ENCODE measurements at regions not wholly inside any gene's neighbourhood (a gene's known extent, or its start where the extent isn't known, plus 50 kb on each side); places are given as distances from the start of the nearest gene placed in this dataset.
"Not testable (repeated sequence)": the region's sequence is repeated elsewhere in the genome, so short reads cannot be mapped to it uniquely, and the experiment has no call there.

GRCh38 chr2:7379799-7380198 lies 462.6 kb downstream of the RNF144A start:
- no peak for DNase-seq (ENCODE audit: low read depth)

- no peak for DNase-seq (ENCODE audit: low read depth)
Observed at GRCh38 chr2:7384773-7385349, 467.6 kb downstream of the RNF144A start.

GRCh38 chr2:7390311-7390710 lies 473.1 kb downstream of the RNF144A start:
- not testable (repeated sequence) for DNase-seq (ENCODE audit: low read depth)

- DNase-seq (ENCODE audit: low read depth), result no peak
Observed at GRCh38 chr2:7392076-7392787, 475.0 kb downstream of the RNF144A start.

GRCh38 chr2:7394195-7394594 lies 477.0 kb downstream of the RNF144A start:
- no peak for DNase-seq (ENCODE audit: low read depth)

DNA sequence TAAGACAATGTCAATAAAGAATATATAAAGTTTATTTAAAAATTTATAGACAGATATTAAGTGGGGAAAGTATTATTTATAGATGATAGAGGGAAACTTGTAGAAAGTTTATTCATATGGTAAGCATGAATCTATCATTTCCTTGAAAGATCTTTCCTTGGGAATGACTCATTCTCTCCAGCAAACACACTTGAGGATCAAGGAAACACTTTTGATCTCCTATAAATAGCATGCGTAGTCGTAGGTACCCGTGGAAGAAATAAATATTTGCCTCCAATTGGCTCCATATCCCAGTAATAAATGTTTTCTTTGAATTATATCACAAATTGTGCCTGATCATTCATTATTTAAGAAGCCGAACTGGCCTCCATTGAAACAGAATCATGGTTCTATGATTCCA lies 483.4 kb downstream of the RNF144A start:
- no peak for DNase-seq (ENCODE audit: low read depth)

GRCh38 chr2:7403092-7403775 lies 486.0 kb downstream of the RNF144A start:
- DNase-seq (ENCODE audit: low read depth), result no peak

DNA sequence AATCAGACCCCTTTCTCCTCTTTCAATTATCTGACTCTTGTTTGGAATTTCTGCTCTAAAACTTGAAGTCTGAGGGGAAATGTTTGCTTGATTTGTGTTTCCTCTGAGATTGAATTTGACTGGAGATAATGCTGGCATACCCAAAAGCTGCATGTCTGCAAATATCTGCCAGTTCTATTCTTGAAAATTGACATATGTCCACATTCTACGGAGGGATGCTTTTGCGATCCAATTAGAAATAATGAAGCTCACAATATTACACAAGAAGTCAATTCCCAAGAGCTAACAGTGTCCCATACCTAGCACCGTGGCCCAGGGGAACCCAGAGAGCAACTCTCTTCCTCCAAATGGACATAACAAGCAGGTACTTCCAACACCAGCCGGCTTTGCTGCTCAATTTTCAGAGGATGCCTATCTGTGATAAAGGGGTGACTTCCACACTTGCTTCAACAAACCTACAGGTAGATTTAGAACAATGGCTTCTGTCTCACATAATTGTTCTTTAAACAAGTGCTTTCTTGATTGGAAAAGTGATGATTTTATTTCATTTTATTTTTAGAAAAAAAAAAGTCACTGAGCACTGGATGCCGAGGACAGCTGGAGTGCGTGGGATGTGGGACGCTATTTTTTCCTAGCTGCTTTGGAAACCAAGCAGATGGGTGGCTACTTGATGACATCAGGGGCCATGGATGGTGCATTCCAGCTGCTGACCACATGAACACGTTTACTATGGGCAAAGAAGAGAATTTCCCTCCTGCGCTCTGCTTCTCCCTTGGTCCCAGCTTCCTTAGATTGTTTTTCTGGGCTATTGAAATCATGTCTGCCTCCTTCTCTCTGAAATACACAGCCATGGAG lies 488.9 kb downstream of the RNF144A start:
- DNase-seq (ENCODE audit: low read depth), result no peak

- no peak for DNase-seq (ENCODE audit: low read depth)
Observed at GRCh38 chr2:7407001-7407400, 489.8 kb downstream of the RNF144A start.

DNA sequence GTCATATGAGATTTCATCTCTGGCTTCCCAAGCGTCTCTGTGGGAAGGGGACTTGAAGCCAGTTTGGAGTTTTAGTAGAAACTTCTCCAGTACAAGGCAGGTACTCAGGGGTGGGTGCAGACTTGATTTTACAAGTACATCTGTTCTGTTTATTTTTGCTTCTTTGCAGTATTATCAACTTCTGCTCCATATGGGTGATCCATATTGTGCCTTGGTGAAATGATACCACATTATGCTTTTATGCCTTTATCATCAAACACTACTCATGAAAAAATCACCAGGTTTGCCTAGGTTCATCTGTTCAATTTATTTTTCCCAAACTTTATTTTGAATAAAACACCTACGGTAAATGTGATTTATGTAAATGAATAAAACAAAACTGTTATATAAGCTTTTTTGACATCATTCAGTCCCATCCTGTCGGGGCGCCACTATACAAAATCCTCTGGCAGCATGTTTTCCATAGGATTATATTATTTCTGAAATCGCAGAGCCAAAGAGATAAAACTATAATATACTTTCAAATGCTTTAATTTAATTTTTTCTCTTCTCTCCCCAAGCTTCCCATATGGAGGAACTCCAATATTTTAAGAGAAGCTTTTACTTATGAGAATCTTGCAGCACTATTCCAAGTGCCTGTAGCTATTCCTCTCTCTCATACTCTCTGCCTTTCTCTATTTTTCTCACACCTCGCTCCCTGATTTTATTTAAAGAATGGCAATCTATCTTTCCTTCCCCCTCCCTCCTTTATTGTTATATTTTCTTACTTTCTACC lies 490.9 kb downstream of the RNF144A start:
- DNase-seq (ENCODE audit: low read depth), result no peak

DNA sequence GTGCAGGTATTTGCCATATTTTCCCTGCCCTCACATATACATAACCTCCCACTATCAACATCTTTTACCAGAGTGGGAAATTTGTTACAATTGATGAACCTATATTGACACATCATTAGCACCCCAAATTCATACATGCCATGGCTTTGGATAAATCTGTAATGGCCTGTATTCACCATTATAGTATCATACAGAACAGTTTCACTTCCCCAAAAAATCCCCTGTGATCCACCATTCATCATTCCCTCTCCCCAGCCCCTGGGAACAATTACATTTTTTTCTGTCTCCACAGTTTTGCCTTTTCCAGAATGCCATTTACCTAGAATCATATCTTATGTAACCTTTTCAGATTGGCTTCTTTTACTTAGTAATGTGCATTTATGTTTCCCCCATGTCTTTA lies 494.5 kb downstream of the RNF144A start:
- no peak for DNase-seq (ENCODE audit: low read depth)

GRCh38 chr2:7417845-7418742 lies 500.9 kb downstream of the RNF144A start:
- peak; percentile 17 for DNase-seq (ENCODE audit: low read depth)

DNA sequence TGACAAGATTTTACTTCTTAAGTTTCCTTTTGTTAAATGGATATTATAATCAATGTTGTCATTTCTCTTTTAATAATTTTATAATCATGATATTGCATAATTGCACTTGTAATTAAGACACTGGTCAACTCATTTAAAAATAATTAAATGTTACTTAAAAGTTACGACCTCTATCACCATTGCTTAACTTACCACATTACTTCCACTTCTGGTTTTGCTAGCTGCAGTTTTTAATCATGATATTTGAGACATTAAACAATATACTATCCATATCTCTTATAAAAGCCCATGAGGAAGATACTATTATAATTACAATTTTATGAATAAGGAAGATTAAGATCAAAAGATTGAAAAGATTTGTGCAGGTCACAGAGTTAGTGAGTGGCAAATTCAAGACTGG lies 502.0 kb downstream of the RNF144A start:
- no peak for DNase-seq (ENCODE audit: low read depth)

- DNase-seq (ENCODE audit: low read depth), result no peak
Observed at GRCh38 chr2:7419814-7420311, 502.7 kb downstream of the RNF144A start.

GRCh38 chr2:7420530-7420929 lies 503.3 kb downstream of the RNF144A start:
- DNase-seq (ENCODE audit: low read depth), result no peak

DNA sequence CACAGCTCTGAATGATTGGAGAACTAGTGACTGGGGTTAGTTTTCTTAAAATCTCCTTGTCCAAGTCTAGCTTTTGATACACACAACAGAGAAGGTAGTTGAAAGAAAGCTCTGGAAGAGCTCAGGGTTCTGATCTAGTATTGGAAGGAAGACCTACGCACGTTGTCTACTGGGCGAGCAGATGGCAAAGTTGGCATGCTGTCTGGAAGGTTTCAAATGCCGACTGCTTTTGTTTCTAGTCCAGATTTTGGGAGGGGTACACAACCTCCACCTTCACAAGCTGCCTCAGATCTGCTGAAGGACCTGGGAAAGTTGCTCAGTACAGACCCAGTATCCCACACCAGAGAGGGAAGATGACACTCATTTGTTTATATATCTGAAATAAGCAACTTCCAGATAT lies 507.3 kb downstream of the RNF144A start:
- no peak for DNase-seq (ENCODE audit: low read depth)

- DNase-seq (ENCODE audit: low read depth), result peak; percentile 38
Observed at GRCh38 chr2:7427293-7428060, 510.3 kb downstream of the RNF144A start.

DNA sequence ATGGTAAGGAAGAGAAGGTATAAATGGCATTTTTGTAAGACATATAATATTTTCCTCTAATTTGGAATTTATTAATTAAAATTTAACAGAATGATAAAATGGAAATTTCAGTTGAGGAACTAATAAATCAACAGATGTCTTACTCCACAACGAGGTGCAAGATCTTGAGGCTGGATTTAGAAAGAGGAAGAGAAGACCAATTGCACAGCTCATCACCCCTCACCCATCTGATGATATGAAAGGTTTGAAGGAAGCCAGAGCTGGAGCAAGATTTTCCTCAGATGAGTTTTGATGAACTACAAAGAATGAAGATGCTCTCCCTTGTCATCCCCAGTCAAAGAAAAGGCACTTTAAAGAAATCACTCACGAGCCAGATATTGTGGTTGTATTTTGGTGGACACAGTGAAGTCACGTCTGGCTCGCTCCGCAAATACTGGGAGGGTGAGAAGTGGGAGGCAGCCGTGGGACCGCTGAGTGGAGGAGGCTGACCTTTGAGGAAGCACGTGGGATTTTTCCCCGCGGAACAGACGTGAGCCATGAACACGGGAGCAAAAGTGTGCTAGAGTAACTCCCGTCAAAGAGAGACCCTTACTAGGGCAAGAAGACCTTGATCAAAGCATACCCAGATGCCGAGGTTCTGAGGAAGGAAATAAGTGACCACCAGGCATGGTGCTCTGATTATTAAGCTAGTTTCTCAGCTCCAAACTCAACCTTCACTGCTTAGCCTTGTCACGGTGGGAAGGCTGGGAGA lies 511.4 kb downstream of the RNF144A start:
- DNase-seq (ENCODE audit: low read depth), result no peak

- no peak for DNase-seq (ENCODE audit: low read depth)
Observed at GRCh38 chr2:7429733-7430132, 512.5 kb downstream of the RNF144A start.

All from stromal cell of bone marrow (primary cell).